NCI-H774 (cell line): ENCODE measurements at regions not wholly inside any gene's neighbourhood (a gene's known extent, or its start where the extent isn't known, plus 50 kb on each side); places are given as distances from the start of the nearest gene placed in this dataset.
"Not testable (repeated sequence)": the region's sequence is repeated elsewhere in the genome, so short reads cannot be mapped to it uniquely, and the experiment has no call there.

Experiments used
- DNase-seq: peaks from one replicate; lab custom pipeline; 2025; lab: John Stamatoyannopoulos, UW

DNA sequence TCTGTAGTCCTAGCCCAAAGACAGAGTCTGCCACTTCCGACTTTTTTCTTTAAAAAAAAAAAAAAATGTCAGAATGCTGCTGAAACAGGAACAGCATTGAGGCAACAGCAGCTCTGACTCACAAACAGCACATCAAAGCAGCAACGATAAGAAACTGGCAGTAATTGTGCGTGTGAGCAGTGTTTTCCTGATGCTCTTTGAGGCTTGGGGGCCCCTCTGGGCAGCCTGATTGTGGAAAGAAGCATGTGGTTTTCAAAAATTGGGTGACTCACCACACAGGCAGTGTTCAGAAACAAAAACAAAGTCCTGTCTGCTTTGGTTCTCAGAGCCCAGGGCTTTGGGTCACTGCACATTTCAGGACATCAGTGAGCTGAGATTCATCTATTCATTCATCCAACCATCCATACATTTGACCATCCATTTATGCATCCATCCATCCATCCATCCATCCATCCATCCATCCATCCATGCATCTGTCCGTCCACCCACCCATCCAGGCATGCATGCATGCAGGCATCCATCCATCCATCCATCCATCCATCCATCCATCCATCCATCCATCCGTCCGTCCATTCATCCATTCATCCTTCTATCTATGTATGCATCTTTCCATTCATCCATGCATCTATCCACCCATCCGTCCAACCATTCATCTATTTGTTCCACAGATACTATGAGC, 308.4 kb downstream of the RPLP1 start:
- no peak for DNase-seq

- DNase-seq: no peak
Observed at GRCh38 chr15:69762373-69763148, 309.9 kb downstream of the RPLP1 start.

DNA sequence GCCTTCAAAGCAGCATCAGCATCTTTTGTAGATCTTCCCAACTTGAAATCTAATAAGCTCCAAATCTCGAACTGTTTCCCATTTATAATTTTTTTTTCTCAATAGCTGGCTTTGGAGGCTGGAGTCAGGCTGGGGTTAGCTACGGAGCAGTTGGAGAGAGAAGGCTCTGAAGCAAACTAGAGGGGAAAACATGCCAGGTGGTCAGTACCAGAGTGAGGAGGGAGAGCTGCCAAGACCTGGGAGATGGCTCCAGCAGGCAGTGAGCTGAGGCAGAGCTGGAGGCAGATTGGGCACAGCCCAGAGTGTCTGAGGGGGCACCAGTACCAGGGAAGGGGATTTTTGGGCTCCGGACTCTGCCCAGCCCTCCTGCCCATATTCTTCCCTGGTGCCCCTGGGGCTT, 311.2 kb downstream of the RPLP1 start:
- DNase-seq: no peak

GRCh38 chr15:69766156-69766555, 313.5 kb downstream of the RPLP1 start:
- DNase-seq: no peak

DNA sequence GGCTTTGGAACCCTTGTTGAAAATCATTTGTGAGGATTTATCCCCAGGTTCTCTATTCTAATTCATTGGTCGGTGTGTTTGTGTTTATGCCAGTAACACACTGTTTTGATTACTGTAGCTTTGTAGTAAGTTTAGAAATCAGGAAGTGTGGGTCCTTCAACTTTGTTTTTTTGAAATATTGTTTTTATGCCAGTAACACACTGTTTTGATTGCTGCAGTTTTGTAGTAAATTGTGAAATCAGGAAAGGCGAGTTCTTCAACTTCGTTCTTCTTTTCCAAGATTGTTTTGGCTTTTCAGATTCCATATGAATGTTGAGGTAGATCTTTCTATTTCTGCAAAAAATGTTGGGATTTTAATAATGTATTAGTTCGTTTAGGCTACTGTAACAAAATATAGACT, 314.6 kb downstream of the RPLP1 start:
- DNase-seq: no peak

GRCh38 chr15:69769336-69769735, 316.7 kb downstream of the RPLP1 start:
- not testable (repeated sequence) for DNase-seq

DNA sequence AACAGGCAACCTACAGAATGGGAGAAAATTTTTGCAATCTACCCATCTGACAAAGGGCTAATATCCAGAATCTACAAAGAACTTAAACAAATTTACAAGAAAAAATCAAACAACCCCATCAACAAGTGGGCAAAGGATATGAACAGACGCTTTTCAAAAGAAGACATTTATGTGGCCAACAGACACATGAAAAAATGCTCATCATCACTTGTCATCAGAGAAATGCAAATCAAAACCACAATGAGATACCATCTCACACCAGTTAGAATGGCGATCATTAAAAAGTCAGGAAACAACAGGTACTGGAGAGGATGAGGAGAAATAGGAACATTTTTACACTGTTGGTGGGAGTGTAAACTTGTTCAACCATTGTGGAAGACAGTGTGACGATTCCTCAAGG, 321.6 kb downstream of the RPLP1 start:
- not testable (repeated sequence) for DNase-seq

- DNase-seq: not testable (repeated sequence)
Observed at GRCh38 chr15:69774711-69775110, 322.1 kb downstream of the RPLP1 start.

DNA sequence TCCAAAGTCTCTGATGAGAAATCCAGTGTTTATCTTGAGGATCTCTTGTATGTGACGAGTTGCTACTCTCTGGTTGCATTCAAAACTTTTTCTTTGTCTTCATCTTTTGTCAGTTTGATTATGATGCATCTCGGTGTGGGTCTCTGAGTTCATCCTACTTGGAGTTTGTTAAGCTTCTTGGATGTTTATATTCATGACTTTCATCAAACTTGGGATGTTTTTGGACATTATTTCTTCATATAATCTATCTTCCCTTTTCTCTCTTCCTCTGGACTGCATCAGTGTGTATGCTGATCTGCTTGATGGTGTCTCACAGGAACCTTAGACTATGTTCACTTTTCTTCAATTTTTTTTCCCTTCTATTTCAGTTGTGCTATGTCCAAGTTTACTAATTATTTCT, 320.4 kb downstream of the TLE3 start:
- DNase-seq: no peak

GRCh38 chr15:69780374-69780773, 317.3 kb downstream of the TLE3 start:
- DNase-seq: no peak

GRCh38 chr15:69780981-69781380, 316.7 kb downstream of the TLE3 start:
- no peak for DNase-seq

DNA sequence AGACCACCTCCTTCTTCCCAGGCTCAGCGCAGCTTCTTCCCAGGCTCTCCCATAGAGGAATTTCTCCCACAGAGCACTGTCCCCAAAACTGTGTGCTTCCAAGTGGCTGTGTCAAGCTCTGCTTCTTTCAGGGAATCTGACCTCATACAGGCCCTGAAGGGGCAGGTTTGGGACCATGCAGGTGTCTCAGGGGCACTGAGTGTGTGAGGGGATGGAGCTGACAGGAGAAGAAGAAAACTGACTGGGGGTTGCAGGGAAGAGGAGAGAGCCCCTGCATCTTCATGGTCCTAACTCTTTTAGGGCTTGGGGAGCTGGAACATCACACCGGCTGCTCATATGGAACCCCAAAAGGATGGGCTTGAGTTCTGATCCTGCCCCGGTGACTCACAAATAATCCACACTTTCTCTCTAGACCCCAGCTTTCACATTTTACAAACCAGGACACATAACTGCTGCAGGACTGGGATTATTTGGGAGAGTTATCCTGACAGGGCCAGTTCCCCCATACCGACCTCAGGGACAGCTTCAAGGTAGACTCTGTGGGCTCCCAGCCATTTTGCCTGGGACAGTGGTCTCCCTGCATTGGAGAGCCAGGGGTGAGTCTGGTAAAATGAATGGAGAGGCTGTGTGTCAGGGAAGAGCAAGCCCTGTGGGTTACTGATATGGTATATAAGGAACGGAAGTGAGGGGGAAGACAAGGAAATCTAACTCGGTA, 316.1 kb downstream of the TLE3 start:
- no peak for DNase-seq

DNA sequence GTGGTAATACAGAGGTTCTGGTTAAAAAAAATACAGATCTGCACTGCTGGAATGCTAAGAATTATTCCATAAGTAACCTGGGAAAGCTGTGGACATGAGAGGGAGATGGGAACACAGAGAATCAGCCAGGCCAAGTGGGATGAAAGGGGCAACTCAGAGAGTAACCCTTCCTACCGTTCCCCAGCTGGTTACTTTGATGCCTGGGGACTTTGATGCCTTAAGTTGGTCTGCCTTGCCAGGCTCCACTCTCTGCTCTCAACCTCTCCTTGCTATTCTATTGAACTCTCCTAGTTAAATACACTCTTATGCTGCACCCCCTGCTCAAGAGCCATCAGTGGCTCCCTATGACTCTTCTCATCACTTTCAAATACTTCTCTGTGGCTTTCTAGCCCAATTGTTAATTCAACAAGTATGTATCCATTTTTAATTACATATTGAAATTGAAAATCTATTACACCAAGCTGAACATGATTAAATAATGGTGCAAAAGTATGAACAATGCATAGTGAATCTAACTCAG, 315.5 kb downstream of the TLE3 start:
- DNase-seq: no peak

GRCh38 chr15:69782809-69783208, 314.9 kb downstream of the TLE3 start:
- DNase-seq: no peak

GRCh38 chr15:69783211-69783610, 314.5 kb downstream of the TLE3 start:
- DNase-seq: no peak

DNA sequence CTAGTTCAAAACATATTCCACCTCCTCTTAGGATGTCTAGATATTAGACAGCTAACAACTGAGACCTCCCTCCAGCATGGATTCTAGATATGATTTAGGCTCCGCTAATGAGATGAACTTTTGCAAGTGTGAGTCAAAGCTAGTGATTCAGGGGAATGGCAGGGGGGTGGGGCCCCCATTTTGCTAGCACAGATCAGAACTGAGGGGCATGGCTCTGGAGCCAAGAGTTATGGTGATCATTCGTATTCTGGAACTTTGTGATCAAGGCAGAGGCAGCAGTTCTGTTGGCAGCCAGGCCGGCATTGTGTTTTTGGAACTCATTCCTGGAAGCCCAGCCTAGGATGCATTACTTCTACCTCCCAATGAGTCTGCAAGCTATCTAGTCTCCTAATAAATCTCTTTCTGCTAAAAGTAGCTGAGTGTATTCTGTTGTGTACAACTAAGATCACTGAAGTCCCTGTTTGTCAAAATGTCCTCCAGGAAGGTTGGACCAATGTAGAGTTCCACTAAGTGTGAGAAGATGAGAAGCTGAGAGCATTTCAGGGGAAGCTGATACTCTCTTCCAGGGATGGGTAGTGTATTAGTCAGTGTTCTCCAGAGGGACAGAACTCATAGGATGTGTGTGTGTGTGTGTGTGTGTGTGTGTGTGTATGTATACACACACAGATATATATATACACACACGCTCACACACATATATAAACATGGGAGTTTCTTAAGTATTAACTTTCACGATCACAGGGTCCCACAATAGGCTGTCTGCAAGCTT, 312.7 kb downstream of the TLE3 start:
- no peak for DNase-seq

DNA sequence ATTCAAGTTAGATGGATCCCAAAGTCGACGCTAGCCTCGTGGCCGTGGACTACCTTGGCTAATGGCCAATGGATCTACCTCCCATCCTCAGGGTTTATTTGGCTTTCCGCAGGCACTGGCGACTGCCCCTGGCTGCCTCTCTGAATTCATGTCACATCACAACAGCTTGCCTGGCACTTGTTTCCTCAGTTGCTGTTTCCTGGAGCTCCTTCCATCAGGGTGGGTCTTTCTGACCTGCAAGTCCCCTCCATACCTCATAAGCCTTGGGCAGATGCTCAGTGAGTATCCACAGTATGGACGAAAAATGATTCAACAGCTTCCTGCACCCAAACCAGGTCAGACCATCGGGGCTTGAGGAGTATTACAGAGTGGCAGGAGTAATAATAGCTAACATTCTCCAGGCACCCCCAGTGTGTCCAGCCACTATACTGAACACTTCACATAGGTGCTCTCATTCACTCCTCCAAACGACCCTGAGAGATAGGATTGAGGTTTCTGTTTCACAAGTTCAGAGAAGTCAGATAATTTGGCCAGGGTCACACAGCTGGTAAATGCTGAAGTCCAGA, 311.5 kb downstream of the TLE3 start:
- DNase-seq: no peak

GRCh38 chr15:69787791-69788190, 309.9 kb downstream of the TLE3 start:
- no peak for DNase-seq

DNA sequence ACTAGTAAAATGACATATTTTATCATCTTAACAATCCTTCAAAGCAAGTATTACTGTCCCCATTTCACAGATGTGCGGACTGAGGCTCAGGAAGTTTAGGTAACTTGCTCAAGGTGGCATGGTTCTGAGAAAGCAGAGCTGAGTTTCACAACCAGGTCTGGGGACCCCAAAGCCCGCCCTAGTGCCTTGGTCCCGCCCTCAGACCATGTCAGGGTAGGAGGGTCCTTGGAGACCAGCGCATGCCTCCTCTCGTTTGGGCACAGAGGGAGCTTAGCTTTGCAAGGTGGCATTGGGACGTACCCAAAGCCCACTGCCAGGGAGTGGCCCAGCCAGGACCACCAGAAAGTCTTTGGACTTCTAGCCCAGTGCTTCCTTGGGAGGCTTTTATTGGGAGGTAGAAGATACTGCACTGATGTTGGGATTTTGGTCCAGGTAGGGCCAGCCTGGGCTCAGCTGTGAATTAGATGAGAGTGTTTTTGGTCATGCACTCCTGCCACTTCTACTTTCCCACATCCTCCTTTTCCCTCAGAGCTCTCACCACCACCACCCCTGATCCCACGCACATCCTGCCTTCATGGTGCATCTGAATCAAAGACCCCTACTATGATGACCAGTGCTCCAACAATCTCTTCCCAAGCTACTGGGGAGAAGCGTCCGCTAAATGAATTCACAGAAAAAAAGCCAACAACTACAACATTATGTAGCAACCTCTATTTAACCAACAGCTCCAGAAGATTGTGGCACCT, 307.9 kb downstream of the TLE3 start:
- DNase-seq: no peak

GRCh38 chr15:69790632-69791031, 307.1 kb downstream of the TLE3 start:
- no peak for DNase-seq

- no peak for DNase-seq
Observed at GRCh38 chr15:69792823-69793222, 304.9 kb downstream of the TLE3 start.
